H9 (cell line): ENCODE measurements at regions not wholly inside any gene's neighbourhood (a gene's known extent, or its start where the extent isn't known, plus 50 kb on each side); places are given as distances from the start of the nearest gene placed in this dataset.

Experiments used
- DNase-seq: peaks from one replicate; pipeline ENCODE4 v3.0.0-alpha.2; 2017
- H2AFZ ChIP-seq: one replicate; pipeline ENCODE4 v1.6.1; 2013; ENCODE audit warnings: mild to moderate bottlenecking, low read length, control low read depth, moderate library complexity
- H2AK5ac ChIP-seq: 2 replicates; pipeline ENCODE4 v1.6.1; 2013; ENCODE audit warnings: low read length, control low read depth, mixed read lengths; ENCODE audit not compliant: insufficient read length
- H2BK120ac ChIP-seq: one replicate; pipeline ENCODE4 v1.6.1; 2013; ENCODE audit warnings: low read depth, mild to moderate bottlenecking, low read length, control low read depth, inconsistent platforms; ENCODE audit not compliant: poor library complexity, severe bottlenecking
- H2BK12ac ChIP-seq: 2 replicates; pipeline ENCODE4 v1.6.1; 2013; ENCODE audit warnings: low read length, control low read depth, mixed read lengths, low read depth; ENCODE audit not compliant: insufficient read length
- H2BK15ac ChIP-seq: 2 replicates; pipeline ENCODE4 v1.6.1; 2013; ENCODE audit warnings: low read depth, low read length, control low read depth
- H2BK20ac ChIP-seq: one replicate; pipeline ENCODE4 v1.6.1; 2013; ENCODE audit warnings: low read depth, mild to moderate bottlenecking, low read length, control low read depth, inconsistent platforms; ENCODE audit not compliant: poor library complexity, severe bottlenecking
- H2BK5ac ChIP-seq: 2 replicates; pipeline ENCODE4 v1.6.1; 2013; ENCODE audit warnings: low read length, control low read depth, mixed read lengths; ENCODE audit not compliant: insufficient read length
- H3K14ac ChIP-seq: 2 replicates; pipeline ENCODE4 v1.6.1; 2013; ENCODE audit warnings: low read length, control low read depth; ENCODE audit not compliant: insufficient read depth
- H3K18ac ChIP-seq: 2 replicates; pipeline ENCODE4 v1.6.1; 2013; ENCODE audit warnings: low read depth, mild to moderate bottlenecking, mixed read lengths, low read length, control low read depth; ENCODE audit not compliant: insufficient read length
- H3K23ac ChIP-seq: 2 replicates; pipeline ENCODE4 v1.6.1; 2013; ENCODE audit warnings: low read length, control low read depth, mixed read lengths, low read depth; ENCODE audit not compliant: insufficient read length
- H3K23me2 ChIP-seq: 2 replicates; pipeline ENCODE4 v1.6.1; 2013; ENCODE audit warnings: low read depth, mild to moderate bottlenecking, mixed read lengths, low read length, control low read depth; ENCODE audit not compliant: insufficient read length, poor library complexity, severe bottlenecking
- H3K27ac ChIP-seq: 2 replicates; pipeline ENCODE4 v1.5.1; 2013; ENCODE audit warnings: low read length, control low read depth, mixed read lengths, low read depth; ENCODE audit not compliant: insufficient read length
- H3K27me3 ChIP-seq: 2 replicates; pipeline ENCODE4 v1.6.1; 2013; ENCODE audit warnings: low read length, control low read depth, inconsistent platforms; ENCODE audit not compliant: insufficient read depth
- H3K4ac ChIP-seq: 2 replicates; pipeline ENCODE4 v1.6.1; 2013; ENCODE audit warnings: low read depth, mild to moderate bottlenecking, control low read depth, inconsistent platforms, low read length, moderate library complexity
- H3K4me1 ChIP-seq: 2 replicates; pipeline ENCODE4 v1.6.1; 2013; ENCODE audit warnings: low read length, control low read depth, inconsistent platforms; ENCODE audit not compliant: insufficient read depth
- H3K4me2 ChIP-seq: 2 replicates; pipeline ENCODE4 v1.6.1; 2013; ENCODE audit warnings: low read length, control low read depth, mixed read lengths; ENCODE audit not compliant: insufficient read length, insufficient read depth
- H3K56ac ChIP-seq: 2 replicates; pipeline ENCODE4 v1.6.1; 2013; ENCODE audit warnings: low read depth, mild to moderate bottlenecking, mixed read lengths, low read length, control low read depth; ENCODE audit not compliant: insufficient read length
- H3K79me1 ChIP-seq: 2 replicates; pipeline ENCODE4 v1.6.1; 2013; ENCODE audit warnings: low read depth, mild to moderate bottlenecking, moderate library complexity, low read length, control low read depth, inconsistent platforms; ENCODE audit not compliant: insufficient read depth, poor library complexity, severe bottlenecking
- H3K79me2 ChIP-seq: 2 replicates; pipeline ENCODE4 v1.6.1; 2013; ENCODE audit warnings: low read length, control low read depth, inconsistent platforms; ENCODE audit not compliant: insufficient read depth
- H3K9ac ChIP-seq: 2 replicates; pipeline ENCODE4 v1.6.1; 2013; ENCODE audit warnings: low read length, control low read depth, mixed read lengths; ENCODE audit not compliant: insufficient read length; ENCODE audit errors: extremely low read depth
- H3K9me3 ChIP-seq: one replicate; pipeline ENCODE4 v1.6.1; 2013; ENCODE audit warnings: low read depth, low read length, inconsistent platforms; ENCODE audit not compliant: control insufficient read depth
- H3T11ph ChIP-seq: one replicate; pipeline ENCODE4 v1.6.1; 2013; ENCODE audit warnings: mild to moderate bottlenecking, low read length, control low read depth, inconsistent platforms
- H4K20me1 ChIP-seq: one replicate; pipeline ENCODE4 v1.6.1; 2013; ENCODE audit not compliant: control insufficient read depth, insufficient read length, insufficient read depth
- H4K5ac ChIP-seq: 2 replicates; pipeline ENCODE4 v1.6.1; 2013; ENCODE audit warnings: low read depth, mild to moderate bottlenecking, mixed read lengths, low read length, control low read depth; ENCODE audit not compliant: insufficient read length
- H4K8ac ChIP-seq: replicated peaks from 2 replicates; pipeline ENCODE4 v1.6.1; 2013; ENCODE audit warnings: low read length, control low read depth, mixed read lengths, low read depth; ENCODE audit not compliant: insufficient read length
- H4K91ac ChIP-seq: 2 replicates; pipeline ENCODE4 v1.6.1; 2013; ENCODE audit warnings: low read depth, mild to moderate bottlenecking, moderate library complexity, mixed read lengths, low read length, control low read depth; ENCODE audit not compliant: insufficient read length
- H3K27ac Mint-ChIP-seq, 3 experiments: 2 replicates in 2 of 3; 3 replicates in 1 of 3; pipeline ENCODE4 v1.8.0; 2020 to 2021; ENCODE audit warnings: mixed read lengths in 3 of 3, mild to moderate bottlenecking in 1 of 3, moderate library complexity in 1 of 3
- H3K27me3 Mint-ChIP-seq: 2 replicates; pipeline ENCODE4 v1.8.0; 2021; ENCODE audit warnings: low read depth, mild to moderate bottlenecking, moderate library complexity, mixed read lengths
- H3K36me3 Mint-ChIP-seq, 3 experiments: 2 replicates in 2 of 3; 3 replicates in 1 of 3; pipeline ENCODE4 v1.8.0; 2020 to 2021; ENCODE audit warnings: low read depth in 3 of 3, mixed read lengths in 3 of 3; ENCODE audit not compliant: insufficient read depth in 1 of 3
- H3K4me1 Mint-ChIP-seq, 2 experiments: 2 replicates each; pipeline ENCODE4 v1.8.0; 2020; ENCODE audit warnings: mixed read lengths in 2 of 2
- H3K4me3 Mint-ChIP-seq, 2 experiments: 2 replicates in 1 of 2; 3 replicates in 1 of 2; pipeline ENCODE4 v1.8.0; 2020 to 2021; ENCODE audit warnings: mild to moderate bottlenecking in 2 of 2, mixed read lengths in 2 of 2, moderate library complexity in 1 of 2
- H3K9me3 Mint-ChIP-seq, 2 experiments: 2 replicates in 1 of 2; 3 replicates in 1 of 2; pipeline ENCODE4 v1.8.0; 2020; ENCODE audit warnings: mild to moderate bottlenecking in 2 of 2, mixed read lengths in 2 of 2, moderate library complexity in 1 of 2
- CTCF ChIP-seq: fragments of 200-600 bp; sonication (generic); conservative IDR thresholded peaks from 3 replicates; pipeline ENCODE4 v1.8.0; 2021; ENCODE audit warnings: antibody characterized with exemption, mild to moderate bottlenecking
- WGBS: extraction: QIAGEN DNeasy Blood & Tissue Kit; methylation state at CpG from one replicate; pipeline ENCODE4 v1.1.7; 2013; ENCODE audit warnings: missing lambda C conversion rate, low lambda C conversion rate, mixed read lengths; ENCODE audit not compliant: insufficient read length; ENCODE audit errors: extremely low coverage; 5-methylcytosine and 5-hydroxymethylcytosine counted together

- DNase-seq, result no peak
- Histone ChIP-seq H3K4me1 (no peaks in the 10 kb centered on the region), H4K5ac (no peak overlapping the region), H3K79me2 (no peaks in the 10 kb centered on the region), H2BK5ac (no peak overlapping the region), H3K27ac (no peak overlapping the region), H3K23me2 (no peaks in the 10 kb centered on the region), H4K8ac (no peak overlapping the region), H3K4me2 (no peak overlapping the region), H2BK20ac (no peak overlapping the region), H3K14ac (no peak overlapping the region), H3K4ac (no peak overlapping the region), H3K56ac (no peak overlapping the region), H3K27me3 (no peaks in the 10 kb centered on the region), H3K9ac (no peak overlapping the region), H2BK12ac (no peak overlapping the region), H4K91ac (no peak overlapping the region), H3T11ph (no peak overlapping the region), H3K79me1 (no peaks in the 10 kb centered on the region), H2BK120ac (no peak overlapping the region), H3K9me3 (no peaks in the 10 kb centered on the region), H2AFZ (no peak overlapping the region), H3K18ac (no peak overlapping the region), H2BK15ac (no peak overlapping the region), H3K23ac (no peak overlapping the region), H4K20me1 (no peaks in the 10 kb centered on the region), H2AK5ac (no peak overlapping the region)
- Mint-ChIP-seq H3K27ac (no peak overlapping the region), H3K27me3 (no peaks in the 10 kb centered on the region), H3K9me3 (no peaks in the 10 kb centered on the region), H3K4me3 (no peak overlapping the region), H3K4me1 (no peaks in the 10 kb centered on the region), H3K36me3 (no peaks in the 10 kb centered on the region)
- no CpG with 5 or more reads among the region's 15 CpGs for WGBS
- TF ChIP-seq CTCF, result no peak
Measured at GRCh38 chr7:18103436-18104218, 76.0 kb upstream of the PRPS1L1 start.
